ENCODE measurements at regions not wholly inside any gene's neighbourhood (a gene's known extent, or its start where the extent isn't known, plus 50 kb on each side); places are given as distances from the start of the nearest gene placed in this dataset.
A peak's percentile ranks its signal among the peaks of the same experiment; 100 is the strongest.

GRCh38 chr6:71411882-71412281 lies 123.3 kb downstream of the OGFRL1 start:
- intact Hi-C loops (cut with DNase I; ENCODE audit: low total_unique reads) = no loop called here
- no peak for DNase-seq (ENCODE audit: low spot score in 2 of 2)
- TF ChIP-seq CTCF (IDR thresholded peaks at IDR 0.05) (no peak), POLR2AphosphoS5 (IDR thresholded peaks at IDR 0.05) (no peak), POLR2A (IDR thresholded peaks at IDR 0.05) (no peak)
- H3K27me3 ChIP-seq = no peaks in the 10 kb centered on the region
- H3K27ac ChIP-seq = peak overlapping the region; percentile 67 to 75
- peaks cover 0 to 6% of the 10 kb centered on the region in 2 donors for H3K4me1 ChIP-seq
- H3K4me3 ChIP-seq = peak overlapping the region in 1 of 3 donors; percentile 26
- no peaks in the 10 kb centered on the region for H3K36me3 ChIP-seq
- no peaks in the 10 kb centered on the region for H3K9me3 ChIP-seq

GRCh38 chr6:71412559-71413140 lies 124.0 kb downstream of the OGFRL1 start:
- no peaks in the 10 kb centered on the region for H3K36me3 ChIP-seq
- no peak for TF ChIP-seq CTCF (IDR thresholded peaks at IDR 0.05)
- TF ChIP-seq POLR2AphosphoS5 (IDR thresholded peaks at IDR 0.05) = no peak
- no peak for TF ChIP-seq POLR2A (IDR thresholded peaks at IDR 0.05)

GRCh38 chr6:71414486-71414885 lies 125.9 kb downstream of the OGFRL1 start:
- Histone ChIP-seq H3K4me1 (peaks cover 0 to 6% of the 10 kb centered on the region in 2 donors), H3K27me3 (no peaks in the 10 kb centered on the region), H3K4me3 (no peak overlapping the region), H3K36me3 (no peaks in the 10 kb centered on the region), H3K9me3 (no peaks in the 10 kb centered on the region), H3K27ac (no peak overlapping the region)
- no peak for DNase-seq (ENCODE audit: low spot score in 2 of 2)
- TF ChIP-seq POLR2AphosphoS5 (IDR thresholded peaks at IDR 0.05) = no peak
- no peak for TF ChIP-seq CTCF (IDR thresholded peaks at IDR 0.05)
- no peak for TF ChIP-seq POLR2A (IDR thresholded peaks at IDR 0.05)
- intact Hi-C loops (cut with DNase I; ENCODE audit: low total_unique reads) = no loop called here

More at GRCh38 chr6:71412559-71413140, 124.0 kb downstream of the OGFRL1 start:
- Histone ChIP-seq H3K27ac (peak overlapping the region; percentile 67 to 75), H3K27me3 (no peaks in the 10 kb centered on the region), H3K4me3 (peak overlapping the region in 1 of 3 donors; percentile 26), H3K9me3 (no peaks in the 10 kb centered on the region), H3K4me1 (peaks cover 0 to 6% of the 10 kb centered on the region in 2 donors)
- intact Hi-C loops (cut with DNase I; ENCODE audit: low total_unique reads) = no loop called here
- no peak for DNase-seq (ENCODE audit: low spot score in 2 of 2)

GRCh38 chr6:71419217-71420094 lies 130.8 kb downstream of the OGFRL1 start:
- no peaks in the 10 kb centered on the region for H3K36me3 ChIP-seq
- TF ChIP-seq POLR2AphosphoS5 (IDR thresholded peaks at IDR 0.05) (no peak), POLR2A (IDR thresholded peaks at IDR 0.05) (no peak)
- H3K4me1 ChIP-seq = no peaks in the 10 kb centered on the region
- intact Hi-C loops (cut with DNase I; ENCODE audit: low total_unique reads) = no loop called here
- no peaks in the 10 kb centered on the region for H3K9me3 ChIP-seq
- H3K27me3 ChIP-seq = no peaks in the 10 kb centered on the region
- H3K4me3 ChIP-seq = peak overlapping the region; percentile 84 to 94 (median 88)
- peak overlapping the region; percentile 95 to 99 for H3K27ac ChIP-seq
- DNase-seq (ENCODE audit: low spot score in 2 of 2) = peak in 1 of 2 donors; percentile 56

- no peaks in the 10 kb centered on the region for H3K9me3 ChIP-seq
- DNase-seq (ENCODE audit: low spot score in 2 of 2) = peak; percentile 35 to 55
- intact Hi-C loops (cut with DNase I; ENCODE audit: low total_unique reads) = no loop called here
- peak overlapping the region; percentile 84 to 94 (median 88) for H3K4me3 ChIP-seq
- no peak for TF ChIP-seq CTCF (IDR thresholded peaks at IDR 0.05)
- peak in 2 of 3 donors; percentile 28 to 65 for TF ChIP-seq POLR2AphosphoS5 (IDR thresholded peaks at IDR 0.05)
- TF ChIP-seq POLR2A (IDR thresholded peaks at IDR 0.05) = peak; percentile 32
- no peaks in the 10 kb centered on the region for H3K36me3 ChIP-seq
- peak overlapping the region; percentile 95 to 99 for H3K27ac ChIP-seq
- H3K27me3 ChIP-seq = no peaks in the 10 kb centered on the region
- no peaks in the 10 kb centered on the region for H3K4me1 ChIP-seq
Observed at GRCh38 chr6:71420095-71420692, 131.6 kb downstream of the OGFRL1 start.

Data from breast epithelium (tissue), 4 donors.